ENCODE measurements at regions not wholly inside any gene's neighbourhood (a gene's known extent, or its start where the extent isn't known, plus 50 kb on each side); places are given as distances from the start of the nearest gene placed in this dataset.

- intact Hi-C loops (cut with DNase I), result no loop called here
- DNase-seq (no peak), ATAC-seq (no peak)
- Histone ChIP-seq H3K27ac (no peak overlapping the region), H3K36me3 (no peaks in the 10 kb centered on the region), H3K4me1 (no peaks in the 10 kb centered on the region), H3K27me3 (no peaks in the 10 kb centered on the region), H3K9me3 (no peaks in the 10 kb centered on the region), H3K4me3 (no peak overlapping the region)
- TF ChIP-seq CTCF (IDR thresholded peaks at IDR 0.05) (no peak), POLR2A (IDR thresholded peaks at IDR 0.05) (no peak)
- WGBS (ENCODE audit: insufficient coverage, low coverage, low lambda C conversion rate, missing lambda C conversion rate), result 39% methylated on average over 2 of the region's 2 CpGs
These were observed 969.9 kb upstream of the EPHA7 start for GRCh38 chr6:94389218-94389617.

GRCh38 chr6:94377835-94378234, 958.5 kb upstream of the EPHA7 start:
- ATAC-seq (no peak), DNase-seq (no peak)
- Histone ChIP-seq H3K36me3 (no peaks in the 10 kb centered on the region), H3K27ac (no peak overlapping the region), H3K27me3 (no peaks in the 10 kb centered on the region), H3K9me3 (no peaks in the 10 kb centered on the region), H3K4me1 (no peaks in the 10 kb centered on the region), H3K4me3 (no peak overlapping the region)
- 42% methylated on average over 1 of the region's 1 CpG for WGBS (ENCODE audit: insufficient coverage, low coverage, low lambda C conversion rate, missing lambda C conversion rate)
- TF ChIP-seq CTCF (IDR thresholded peaks at IDR 0.05) (no peak), POLR2A (IDR thresholded peaks at IDR 0.05) (no peak)
- intact Hi-C loops (cut with DNase I), result no loop called here

DNA sequence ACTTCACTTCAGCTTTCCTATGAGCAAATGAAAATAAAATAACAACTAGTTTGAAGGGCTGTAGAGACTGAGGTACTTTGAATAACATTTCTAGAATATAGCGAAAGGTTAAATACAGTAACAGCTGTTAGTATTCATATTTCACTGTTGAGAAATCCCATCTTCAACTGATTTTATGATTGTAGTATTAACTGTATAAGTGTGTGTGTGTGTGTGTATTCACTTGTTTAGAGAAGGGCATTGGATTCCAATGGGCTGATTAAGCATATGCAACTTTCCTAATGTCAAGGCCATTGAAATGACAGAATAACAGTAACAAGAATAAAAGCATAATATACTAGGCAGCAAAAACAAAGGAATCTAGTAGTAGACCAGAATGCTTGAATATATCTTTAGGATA, 957.5 kb upstream of the EPHA7 start:
- no peak for DNase-seq
- H3K36me3 ChIP-seq, result no peaks in the 10 kb centered on the region
- intact Hi-C loops (cut with DNase I), result no loop called here
- WGBS (ENCODE audit: insufficient coverage, low coverage, low lambda C conversion rate, missing lambda C conversion rate), result 83% methylated on average over 1 of the region's 1 CpG
- no peak for TF ChIP-seq CTCF (IDR thresholded peaks at IDR 0.05)
- no peak for TF ChIP-seq POLR2A (IDR thresholded peaks at IDR 0.05)
- H3K27ac ChIP-seq, result no peak overlapping the region
- H3K9me3 ChIP-seq, result no peaks in the 10 kb centered on the region
- H3K27me3 ChIP-seq, result no peaks in the 10 kb centered on the region
- no peaks in the 10 kb centered on the region for H3K4me1 ChIP-seq
- no peak for ATAC-seq
- no peak overlapping the region for H3K4me3 ChIP-seq

- no peak overlapping the region for H3K4me3 ChIP-seq
- H3K36me3 ChIP-seq, result no peaks in the 10 kb centered on the region
- H3K4me1 ChIP-seq, result no peaks in the 10 kb centered on the region
- DNase-seq, result no peak
- no peak for TF ChIP-seq POLR2A (IDR thresholded peaks at IDR 0.05)
- no peak for TF ChIP-seq CTCF (IDR thresholded peaks at IDR 0.05)
- no peak for ATAC-seq
- peaks cover 0 to 3% (median 0%) of the 10 kb centered on the region in 4 donors for H3K9me3 ChIP-seq
- H3K27ac ChIP-seq, result no peak overlapping the region
- H3K27me3 ChIP-seq, result no peaks in the 10 kb centered on the region
- intact Hi-C loops (cut with DNase I), result no loop called here
These were observed 952.9 kb upstream of the EPHA7 start for GRCh38 chr6:94372229-94372628.

DNA sequence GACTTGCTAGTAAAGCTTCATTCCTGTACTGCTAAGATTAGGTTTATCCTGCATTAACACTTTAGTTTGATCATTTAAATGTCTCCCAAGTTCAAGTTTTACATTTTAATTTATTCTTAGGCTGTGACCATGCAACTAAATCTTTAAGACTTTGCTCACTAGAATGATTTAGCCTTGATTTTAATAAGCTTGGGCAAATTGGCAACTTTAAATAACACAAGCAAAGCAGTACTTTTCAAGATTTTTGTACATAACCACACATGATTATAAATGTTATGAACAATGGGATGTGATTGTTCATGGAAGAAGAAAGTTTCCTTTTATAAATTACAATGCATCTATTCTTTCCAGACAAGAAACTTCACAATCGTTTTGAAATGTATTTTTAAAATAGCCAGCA, 948.0 kb upstream of the EPHA7 start:
- 12% methylated on average over 1 of the region's 1 CpG for whole genome bisulfite sequencing (ENCODE audit: insufficient coverage, low coverage, low lambda C conversion rate, missing lambda C conversion rate)
- TF ChIP-seq CTCF (IDR thresholded peaks at IDR 0.05) (no peak), POLR2A (IDR thresholded peaks at IDR 0.05) (no peak)
- peaks cover 0 to 3% (median 0%) of the 10 kb centered on the region in 4 donors for H3K9me3 ChIP-seq
- ATAC-seq (no peak), DNase-seq (no peak)
- no peaks in the 10 kb centered on the region for H3K27me3 ChIP-seq
- H3K36me3 ChIP-seq, result no peaks in the 10 kb centered on the region
- intact Hi-C loops (cut with DNase I), result no loop called here
- no peaks in the 10 kb centered on the region for H3K4me1 ChIP-seq
- no peak overlapping the region for H3K4me3 ChIP-seq
- no peak overlapping the region for H3K27ac ChIP-seq

Data from right lobe of liver (tissue), 6 donors.